ENCODE measurements at regions not wholly inside any gene's neighbourhood (a gene's known extent, or its start where the extent isn't known, plus 50 kb on each side); places are given as distances from the start of the nearest gene placed in this dataset.

DNA sequence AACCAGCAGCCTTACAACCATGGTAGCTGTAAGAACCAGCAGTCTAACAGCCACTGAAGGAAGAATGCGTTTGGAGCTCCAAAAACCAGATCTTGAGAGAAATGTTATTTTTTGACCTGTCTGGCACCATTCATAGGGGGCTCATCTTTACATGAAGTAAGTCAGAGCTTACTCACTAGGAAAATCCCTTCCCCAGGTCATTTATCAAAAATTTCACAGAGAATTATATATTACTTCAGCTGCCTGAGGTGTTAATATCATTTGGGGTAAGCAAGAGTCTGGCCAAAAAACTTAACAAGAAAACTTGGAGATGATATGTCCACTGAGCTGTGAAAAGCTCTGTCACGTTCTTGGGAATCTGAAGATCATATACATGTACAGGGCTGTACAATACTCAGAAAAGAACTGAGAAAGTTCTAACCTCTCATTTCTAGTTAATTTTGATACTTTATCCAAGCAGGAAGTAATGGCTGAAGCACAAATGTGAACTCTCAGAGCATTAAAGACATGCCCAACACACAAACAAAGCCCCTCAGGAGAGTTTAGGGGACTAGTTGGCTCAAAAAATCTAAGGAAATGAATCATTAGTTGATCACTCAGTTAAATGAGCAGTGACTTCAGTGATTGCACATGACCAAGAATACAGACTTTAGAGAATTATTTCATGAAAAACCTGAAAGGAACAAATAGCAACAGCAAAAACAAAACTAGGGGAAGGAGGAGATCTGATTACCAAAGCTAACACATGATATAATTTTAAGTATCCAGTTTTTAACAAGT lies 681.1 kb downstream of the LTN1 start:
- no peaks in the 10 kb centered on the region for H3K9me3 Mint-ChIP-seq (ENCODE audit: unreplicated experiment)
- Histone ChIP-seq H3K9me3 (ENCODE audit: insufficient read depth, low read depth, low read length) (no peaks in the 10 kb centered on the region), H3K36me3 (ENCODE audit: insufficient read depth, low read length) (no peaks in the 10 kb centered on the region), H3K4me2 (ENCODE audit: low read length) (no peak overlapping the region), H3K4me3 (ENCODE audit: insufficient read depth, low read depth, low read length) (no peak overlapping the region), H3K9ac (ENCODE audit: low read length) (no peak overlapping the region), H3K79me2 (ENCODE audit: insufficient read depth, low read length) (no peaks in the 10 kb centered on the region), H3K27ac (ENCODE audit: low read depth, low read length) (no peak overlapping the region), H2AFZ (ENCODE audit: low read depth, low read length) (no peak overlapping the region), H3K4me1 (ENCODE audit: insufficient read depth, low read length) (no peaks in the 10 kb centered on the region), H3K27me3 (ENCODE audit: insufficient read depth, low read length) (no peaks in the 10 kb centered on the region), H4K20me1 (ENCODE audit: insufficient read depth, low read length) (no peaks in the 10 kb centered on the region)
- H3K4me3 Mint-ChIP-seq (ENCODE audit: unreplicated experiment): no peak overlapping the region
- no peaks in the 10 kb centered on the region for H3K27me3 Mint-ChIP-seq (ENCODE audit: low read depth, unreplicated experiment)
- H3K27ac Mint-ChIP-seq (ENCODE audit: unreplicated experiment): no peak overlapping the region
- TF ChIP-seq, protein P1, sequence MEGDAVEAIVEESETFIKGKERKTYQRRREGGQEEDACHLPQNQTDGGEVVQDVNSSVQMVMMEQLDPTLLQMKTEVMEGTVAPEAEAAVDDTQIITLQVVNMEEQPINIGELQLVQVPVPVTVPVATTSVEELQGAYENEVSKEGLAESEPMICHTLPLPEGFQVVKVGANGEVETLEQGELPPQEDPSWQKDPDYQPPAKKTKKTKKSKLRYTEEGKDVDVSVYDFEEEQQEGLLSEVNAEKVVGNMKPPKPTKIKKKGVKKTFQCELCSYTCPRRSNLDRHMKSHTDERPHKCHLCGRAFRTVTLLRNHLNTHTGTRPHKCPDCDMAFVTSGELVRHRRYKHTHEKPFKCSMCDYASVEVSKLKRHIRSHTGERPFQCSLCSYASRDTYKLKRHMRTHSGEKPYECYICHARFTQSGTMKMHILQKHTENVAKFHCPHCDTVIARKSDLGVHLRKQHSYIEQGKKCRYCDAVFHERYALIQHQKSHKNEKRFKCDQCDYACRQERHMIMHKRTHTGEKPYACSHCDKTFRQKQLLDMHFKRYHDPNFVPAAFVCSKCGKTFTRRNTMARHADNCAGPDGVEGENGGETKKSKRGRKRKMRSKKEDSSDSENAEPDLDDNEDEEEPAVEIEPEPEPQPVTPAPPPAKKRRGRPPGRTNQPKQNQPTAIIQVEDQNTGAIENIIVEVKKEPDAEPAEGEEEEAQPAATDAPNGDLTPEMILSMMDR (IDR thresholded peaks at IDR 0.05; ENCODE audit: insufficient read depth, low read depth, low read length): no peak
- TF ChIP-seq EZH2 (IDR thresholded peaks at IDR 0.05; ENCODE audit: insufficient read depth, low read length): no peak
- DNase-seq (ENCODE audit: low read depth): peak; percentile 27
- peaks cover 6% of the 10 kb centered on the region for H3K4me1 Mint-ChIP-seq (ENCODE audit: low read depth, unreplicated experiment)
- H3K36me3 Mint-ChIP-seq (ENCODE audit: low read depth, unreplicated experiment): no peaks in the 10 kb centered on the region
- no peak for FAIRE-seq

DNA sequence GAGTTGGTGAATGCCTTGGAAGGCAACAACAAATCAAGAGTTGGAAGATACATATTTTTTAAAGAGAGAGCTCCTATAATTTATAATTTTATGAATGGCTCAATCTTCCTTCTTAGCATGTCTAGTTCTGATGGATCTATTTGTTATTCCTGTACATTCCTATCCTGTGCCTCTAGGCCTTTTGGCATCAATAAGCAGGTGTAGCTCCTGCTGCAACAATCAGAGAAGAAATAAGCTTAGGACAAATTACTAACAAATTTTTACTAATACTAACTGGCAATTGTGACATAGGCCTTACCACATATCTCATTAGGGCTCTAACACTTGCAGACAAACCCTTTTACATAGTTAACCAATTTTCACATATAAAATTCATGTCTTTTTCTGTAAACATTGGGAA lies 682.0 kb downstream of the LTN1 start:
- Mint-ChIP-seq H3K4me1 (ENCODE audit: low read depth, unreplicated experiment) (peaks cover 6% of the 10 kb centered on the region), H3K27me3 (ENCODE audit: low read depth, unreplicated experiment) (no peaks in the 10 kb centered on the region), H3K27ac (ENCODE audit: unreplicated experiment) (no peak overlapping the region), H3K4me3 (ENCODE audit: unreplicated experiment) (no peak overlapping the region), H3K36me3 (ENCODE audit: low read depth, unreplicated experiment) (no peaks in the 10 kb centered on the region), H3K9me3 (ENCODE audit: unreplicated experiment) (no peaks in the 10 kb centered on the region)
- no peak overlapping the region for H3K27ac ChIP-seq (ENCODE audit: low read depth, low read length)
- H3K27me3 ChIP-seq (ENCODE audit: insufficient read depth, low read length): no peaks in the 10 kb centered on the region
- FAIRE-seq: no peak
- no peaks in the 10 kb centered on the region for H3K79me2 ChIP-seq (ENCODE audit: insufficient read depth, low read length)
- no peak overlapping the region for H3K4me2 ChIP-seq (ENCODE audit: low read length)
- TF ChIP-seq EZH2 (IDR thresholded peaks at IDR 0.05; ENCODE audit: insufficient read depth, low read length): no peak
- TF ChIP-seq, protein P1 (IDR thresholded peaks at IDR 0.05; ENCODE audit: insufficient read depth, low read depth, low read length): no peak
- no peak overlapping the region for H3K9ac ChIP-seq (ENCODE audit: low read length)
- no peaks in the 10 kb centered on the region for H3K9me3 ChIP-seq (ENCODE audit: insufficient read depth, low read depth, low read length)
- no peak overlapping the region for H2AFZ ChIP-seq (ENCODE audit: low read depth, low read length)
- DNase-seq (ENCODE audit: low read depth): no peak
- H3K36me3 ChIP-seq (ENCODE audit: insufficient read depth, low read length): no peaks in the 10 kb centered on the region
- no peaks in the 10 kb centered on the region for H4K20me1 ChIP-seq (ENCODE audit: insufficient read depth, low read length)
- no peak overlapping the region for H3K4me3 ChIP-seq (ENCODE audit: insufficient read depth, low read depth, low read length)
- H3K4me1 ChIP-seq (ENCODE audit: insufficient read depth, low read length): no peaks in the 10 kb centered on the region

- Histone ChIP-seq H2AFZ (ENCODE audit: low read depth, low read length) (no peak overlapping the region), H4K20me1 (ENCODE audit: insufficient read depth, low read length) (no peaks in the 10 kb centered on the region), H3K9ac (ENCODE audit: low read length) (no peak overlapping the region), H3K4me3 (ENCODE audit: insufficient read depth, low read depth, low read length) (no peak overlapping the region), H3K9me3 (ENCODE audit: insufficient read depth, low read depth, low read length) (no peaks in the 10 kb centered on the region), H3K4me1 (ENCODE audit: insufficient read depth, low read length) (no peaks in the 10 kb centered on the region), H3K4me2 (ENCODE audit: low read length) (no peak overlapping the region), H3K27ac (ENCODE audit: low read depth, low read length) (no peak overlapping the region), H3K27me3 (ENCODE audit: insufficient read depth, low read length) (no peaks in the 10 kb centered on the region), H3K36me3 (ENCODE audit: insufficient read depth, low read length) (no peaks in the 10 kb centered on the region), H3K79me2 (ENCODE audit: insufficient read depth, low read length) (no peaks in the 10 kb centered on the region)
- FAIRE-seq (no peak), DNase-seq (ENCODE audit: low read depth) (no peak)
- Mint-ChIP-seq H3K4me3 (ENCODE audit: unreplicated experiment) (no peak overlapping the region), H3K4me1 (ENCODE audit: low read depth, unreplicated experiment) (peaks cover 6% of the 10 kb centered on the region), H3K27me3 (ENCODE audit: low read depth, unreplicated experiment) (no peaks in the 10 kb centered on the region), H3K9me3 (ENCODE audit: unreplicated experiment) (no peaks in the 10 kb centered on the region), H3K27ac (ENCODE audit: unreplicated experiment) (no peak overlapping the region), H3K36me3 (ENCODE audit: low read depth, unreplicated experiment) (no peaks in the 10 kb centered on the region)
- TF ChIP-seq, protein P1 (IDR thresholded peaks at IDR 0.05; ENCODE audit: insufficient read depth, low read depth, low read length): no peak
These were observed 682.4 kb downstream of the LTN1 start for GRCh38 chr21:28310171-28310685.
